ENCODE measurements at regions not wholly inside any gene's neighbourhood (a gene's known extent, or its start where the extent isn't known, plus 50 kb on each side); places are given as distances from the start of the nearest gene placed in this dataset.
A peak's percentile ranks its signal among the peaks of the same experiment; 100 is the strongest.

DNA sequence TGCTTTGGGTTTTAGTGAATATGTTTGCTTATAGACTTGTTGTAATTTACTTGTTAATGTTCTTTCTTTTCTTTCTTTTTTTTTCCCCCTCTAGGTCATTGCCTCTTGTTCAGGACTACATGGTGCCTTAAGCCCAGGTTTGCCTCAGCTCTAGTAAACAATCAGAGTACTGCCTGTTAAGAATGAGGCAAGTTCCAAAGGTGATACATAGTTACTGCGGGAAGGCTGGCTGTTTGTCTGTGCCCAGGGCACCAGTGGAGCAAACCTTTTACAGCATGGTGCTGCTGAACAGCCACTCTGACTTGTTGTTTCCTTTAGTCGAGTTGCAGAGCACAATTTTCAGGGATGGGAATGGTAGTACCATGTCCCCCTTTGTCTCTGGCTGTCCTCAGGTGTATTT, 517.2 kb downstream of the NYAP2 start:
- intact Hi-C loops (cut with DNase I) = no loop called here
- FAIRE-seq = no peak

DNA sequence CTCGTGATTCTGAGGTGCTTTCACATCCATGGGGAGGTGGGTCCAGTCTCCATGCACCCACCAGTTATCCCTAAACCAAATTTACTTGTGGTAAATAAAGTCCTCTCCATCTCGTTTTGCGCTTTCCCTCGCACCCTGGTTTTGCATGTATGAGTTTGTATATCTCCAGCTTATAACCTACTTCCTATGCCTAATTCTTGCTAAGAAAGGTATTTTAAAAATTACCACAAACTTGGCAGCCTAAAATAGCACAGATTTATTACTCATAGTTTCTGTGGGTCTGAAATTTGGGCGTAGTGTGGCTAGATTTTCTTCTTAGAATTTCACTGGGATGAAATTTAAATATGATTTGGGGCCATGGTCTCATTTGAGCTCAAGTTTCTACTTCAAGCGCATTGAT, 511.5 kb downstream of the NYAP2 start:
- intact Hi-C loops (cut with DNase I) = no loop called here
- no peak for FAIRE-seq

More for the DNA sequence above, 517.2 kb downstream of the NYAP2 start:
- Histone ChIP-seq H3K9me3 (ENCODE audit: control insufficient read depth in 2 of 3, insufficient read depth in 1 of 3, low read length in 3 of 3) (peaks cover 0 to 8% (median 0%) of the 10 kb centered on the region in 3 donors), H3K27ac (ENCODE audit: low read depth in 2 of 2, low read length in 2 of 2) (no peak overlapping the region), H3K27me3 (ENCODE audit: control insufficient read depth, insufficient read depth, low read length) (no peaks in the 10 kb centered on the region), H3K36me3 (ENCODE audit: control insufficient read depth in 2 of 3, insufficient read depth in 3 of 3, low read length in 3 of 3) (no peaks in the 10 kb centered on the region), H3K9ac (ENCODE audit: low read length in 3 of 3) (no peak overlapping the region), H3K4me1 (ENCODE audit: control insufficient read depth in 2 of 3, insufficient read depth in 2 of 3, low read depth in 1 of 3, low read length in 3 of 3) (no peaks in the 10 kb centered on the region), H3K4me3 (ENCODE audit: low read length in 3 of 3) (no peak overlapping the region)
- no peak for DNase-seq
- TF ChIP-seq, protein P1, sequence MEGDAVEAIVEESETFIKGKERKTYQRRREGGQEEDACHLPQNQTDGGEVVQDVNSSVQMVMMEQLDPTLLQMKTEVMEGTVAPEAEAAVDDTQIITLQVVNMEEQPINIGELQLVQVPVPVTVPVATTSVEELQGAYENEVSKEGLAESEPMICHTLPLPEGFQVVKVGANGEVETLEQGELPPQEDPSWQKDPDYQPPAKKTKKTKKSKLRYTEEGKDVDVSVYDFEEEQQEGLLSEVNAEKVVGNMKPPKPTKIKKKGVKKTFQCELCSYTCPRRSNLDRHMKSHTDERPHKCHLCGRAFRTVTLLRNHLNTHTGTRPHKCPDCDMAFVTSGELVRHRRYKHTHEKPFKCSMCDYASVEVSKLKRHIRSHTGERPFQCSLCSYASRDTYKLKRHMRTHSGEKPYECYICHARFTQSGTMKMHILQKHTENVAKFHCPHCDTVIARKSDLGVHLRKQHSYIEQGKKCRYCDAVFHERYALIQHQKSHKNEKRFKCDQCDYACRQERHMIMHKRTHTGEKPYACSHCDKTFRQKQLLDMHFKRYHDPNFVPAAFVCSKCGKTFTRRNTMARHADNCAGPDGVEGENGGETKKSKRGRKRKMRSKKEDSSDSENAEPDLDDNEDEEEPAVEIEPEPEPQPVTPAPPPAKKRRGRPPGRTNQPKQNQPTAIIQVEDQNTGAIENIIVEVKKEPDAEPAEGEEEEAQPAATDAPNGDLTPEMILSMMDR (IDR thresholded peaks at IDR 0.05; ENCODE audit: borderline replicate concordance, extremely low read depth, insufficient read depth) = no peak

DNA sequence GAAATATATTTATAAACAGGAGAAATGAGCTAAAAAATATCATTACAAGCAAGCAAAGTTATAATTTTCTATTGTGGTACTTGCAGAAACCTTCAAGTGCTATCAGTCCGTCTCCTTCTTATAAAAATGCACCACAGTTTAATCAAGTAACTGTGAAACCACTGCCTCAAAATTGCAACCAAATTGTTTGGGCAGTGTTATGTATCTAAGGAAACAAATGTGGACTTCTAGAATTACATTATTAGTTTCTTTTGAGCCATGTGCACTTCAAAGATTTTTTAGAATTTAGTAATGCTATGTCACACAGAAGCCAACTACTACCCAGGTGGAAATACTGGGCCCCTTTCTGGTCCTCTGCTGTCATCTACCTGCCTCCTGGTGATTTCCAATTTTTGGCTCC, 495.6 kb downstream of the NYAP2 start:
- H3K4me3 ChIP-seq (ENCODE audit: low read length in 3 of 3) = no peak overlapping the region
- DNase-seq = peak in 1 of 5 donors; percentile 6
- no peak overlapping the region for H3K9ac ChIP-seq (ENCODE audit: low read length in 3 of 3)
- no peaks in the 10 kb centered on the region for H3K27me3 ChIP-seq (ENCODE audit: control insufficient read depth, insufficient read depth, low read length)
- intact Hi-C loops (cut with DNase I) = no loop called here
- H3K36me3 ChIP-seq (ENCODE audit: control insufficient read depth in 2 of 3, insufficient read depth in 3 of 3, low read length in 3 of 3) = no peaks in the 10 kb centered on the region
- TF ChIP-seq, protein P1 (IDR thresholded peaks at IDR 0.05; ENCODE audit: borderline replicate concordance, extremely low read depth, insufficient read depth) = no peak
- no peak for FAIRE-seq
- no peaks in the 10 kb centered on the region for H3K9me3 ChIP-seq (ENCODE audit: control insufficient read depth in 2 of 3, insufficient read depth in 1 of 3, low read length in 3 of 3)
- H3K4me1 ChIP-seq (ENCODE audit: control insufficient read depth in 2 of 3, insufficient read depth in 2 of 3, low read depth in 1 of 3, low read length in 3 of 3) = peaks cover 0 to 3% (median 2%) of the 10 kb centered on the region in 3 donors
- H3K27ac ChIP-seq (ENCODE audit: low read depth in 2 of 2, low read length in 2 of 2) = no peak overlapping the region

More for the DNA sequence above, 511.5 kb downstream of the NYAP2 start:
- no peak overlapping the region for H3K4me3 ChIP-seq (ENCODE audit: low read length in 3 of 3)
- H3K27ac ChIP-seq (ENCODE audit: low read depth in 2 of 2, low read length in 2 of 2) = no peak overlapping the region
- H3K27me3 ChIP-seq (ENCODE audit: control insufficient read depth, insufficient read depth, low read length) = no peaks in the 10 kb centered on the region
- DNase-seq = no peak
- peaks cover 0 to 8% (median 0%) of the 10 kb centered on the region in 3 donors for H3K9me3 ChIP-seq (ENCODE audit: control insufficient read depth in 2 of 3, insufficient read depth in 1 of 3, low read length in 3 of 3)
- H3K9ac ChIP-seq (ENCODE audit: low read length in 3 of 3) = no peak overlapping the region
- H3K36me3 ChIP-seq (ENCODE audit: control insufficient read depth in 2 of 3, insufficient read depth in 3 of 3, low read length in 3 of 3) = no peaks in the 10 kb centered on the region
- TF ChIP-seq, protein P1 (IDR thresholded peaks at IDR 0.05; ENCODE audit: borderline replicate concordance, extremely low read depth, insufficient read depth) = no peak
- no peaks in the 10 kb centered on the region for H3K4me1 ChIP-seq (ENCODE audit: control insufficient read depth in 2 of 3, insufficient read depth in 2 of 3, low read depth in 1 of 3, low read length in 3 of 3)
